K562 (cell line): ENCODE measurements at regions not wholly inside any gene's neighbourhood (a gene's known extent, or its start where the extent isn't known, plus 50 kb on each side); places are given as distances from the start of the nearest gene placed in this dataset.

ENCODE experiments used
- CREB3L1 ChIP-seq: fragments of 450-650 bp; IDR thresholded peaks from 2 replicates; pipeline ENCODE4 v1.6.1; 2014; ENCODE audit warnings: low read depth, mild to moderate bottlenecking, moderate library complexity, borderline replicate concordance
- E2F1 ChIP-seq: sonication (generic); formaldehyde crosslinking; IDR thresholded peaks from 2 replicates; pipeline ENCODE4 v1.8.1; 2023; ENCODE audit warnings: mild to moderate bottlenecking, missing genetic modification reagents, moderate library complexity
- E2F5 ChIP-seq: sonication (generic); formaldehyde crosslinking; IDR thresholded peaks from 2 replicates; pipeline ENCODE4 v1.8.0; 2022; ENCODE audit warnings: mild to moderate bottlenecking, missing genetic modification reagents
- LEF1 ChIP-seq: fragments of 450-650 bp; IDR thresholded peaks from 2 replicates; pipeline ENCODE4 v1.6.1; 2016; ENCODE audit warnings: mild to moderate bottlenecking
- MAFG ChIP-seq: fragments of 450-650 bp; conservative IDR thresholded peaks from 2 replicates; pipeline ENCODE4 v1.6.1; 2016; ENCODE audit warnings: missing genetic modification characterization, missing compliant biosample characterization
- MAZ ChIP-seq, 2 experiments: fragments of 450-650 bp in 1 of 2; sonication (generic) in 1 of 2; formaldehyde crosslinking; IDR thresholded peaks in 1 of 2; conservative IDR thresholded peaks in 1 of 2; 2 replicates each; pipeline versions ENCODE4 v1.4.0 to v1.5.0; 2020; ENCODE audit warnings: mild to moderate bottlenecking in 1 of 2, missing genetic modification reagents in 1 of 2
- NONO ChIP-seq, 2 experiments: fragments of 200-400 bp in 1 of 2; fragments of 450-650 bp in 1 of 2; formaldehyde crosslinking in 1 of 2; IDR thresholded peaks; 2 replicates each; pipeline ENCODE4 v1.6.1; 2017; ENCODE audit warnings: low read depth in 2 of 2, mild to moderate bottlenecking in 2 of 2, moderate library complexity in 2 of 2, low read length in 1 of 2
- PHTF2 ChIP-seq: fragments of 250-450 bp; sonication (Bioruptor Pico); IDR thresholded peaks from 2 replicates; pipeline ENCODE4 v1.5.0; 2021; ENCODE audit warnings: mild to moderate bottlenecking
- RBM39 ChIP-seq: fragments of 200-400 bp; formaldehyde crosslinking; optimal IDR thresholded peaks from 2 replicates; pipeline ENCODE3; 2018; ENCODE audit warnings: low read depth, low read length
- SIN3A ChIP-seq, 2 experiments: fragments of 150-350 bp in 1 of 2; IDR thresholded peaks; 2 replicates each; pipeline ENCODE4 v1.6.1; 2011 to 2016; ENCODE audit warnings: borderline replicate concordance in 2 of 2, low read depth in 2 of 2, low read length in 2 of 2, mild to moderate bottlenecking in 2 of 2, moderate library complexity in 2 of 2; ENCODE audit not compliant: control insufficient read depth in 1 of 2
- ZKSCAN8 ChIP-seq: fragments of 200-800 bp; sonication (Bioruptor generic); IDR thresholded peaks from 2 replicates; pipeline ENCODE4 v1.6.1; 2016; ENCODE audit warnings: missing genetic modification characterization, missing compliant biosample characterization
- TF ChIP-seq, protein P1 (sequence below): fragments of 450-650 bp; IDR thresholded peaks from 2 replicates; pipeline ENCODE4 v1.6.1; 2016; ENCODE audit warnings: low read depth
- TF ChIP-seq, protein P2 (sequence below): fragments of 450-650 bp; formaldehyde crosslinking; IDR thresholded peaks from 2 replicates; pipeline ENCODE4 v1.4.0; 2020; ENCODE audit warnings: mild to moderate bottlenecking, moderate library complexity

DNA sequence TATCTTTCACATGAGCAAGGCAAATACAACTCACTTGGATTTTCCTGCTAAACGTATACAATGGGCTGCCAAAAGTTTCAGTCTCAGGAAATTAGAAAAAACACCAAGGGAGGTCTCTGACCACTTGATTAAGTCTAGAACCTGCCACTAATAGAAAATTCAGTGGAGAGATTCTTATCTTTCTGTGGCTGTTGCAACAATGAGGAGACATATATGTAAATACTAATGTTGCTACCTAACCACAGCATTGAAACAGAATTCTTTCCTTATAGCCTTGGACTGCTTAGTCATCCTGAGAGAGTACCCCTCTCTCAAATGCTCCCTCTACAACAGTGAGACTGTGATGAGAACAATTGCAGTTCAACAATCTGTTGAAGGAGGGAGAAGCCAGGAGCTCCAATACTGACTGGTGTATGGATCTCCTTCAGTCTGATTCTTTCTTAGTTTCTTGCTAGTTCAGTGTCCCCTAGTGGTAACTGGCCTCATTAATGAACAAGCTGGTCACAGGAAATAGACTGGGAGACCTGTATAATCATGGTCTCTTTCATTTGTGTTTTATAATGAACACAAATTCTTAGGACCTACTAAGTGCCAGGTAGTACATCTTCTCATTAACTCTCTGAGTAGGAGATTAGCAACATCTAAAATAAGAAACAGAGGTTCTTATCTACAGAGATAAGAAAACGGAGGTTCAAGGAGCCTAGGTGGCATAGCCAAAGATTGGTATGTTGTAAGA is 164.5 kb downstream of the SLC38A4 start (continued):
- TF ChIP-seq E2F5 (CRISPR knock-in tag), result no peak
- TF ChIP-seq RBM39, result no peak
- no peak for TF ChIP-seq LEF1
- TF ChIP-seq PHTF2 (CRISPR knock-in tag), result no peak
- TF ChIP-seq, protein P1, sequence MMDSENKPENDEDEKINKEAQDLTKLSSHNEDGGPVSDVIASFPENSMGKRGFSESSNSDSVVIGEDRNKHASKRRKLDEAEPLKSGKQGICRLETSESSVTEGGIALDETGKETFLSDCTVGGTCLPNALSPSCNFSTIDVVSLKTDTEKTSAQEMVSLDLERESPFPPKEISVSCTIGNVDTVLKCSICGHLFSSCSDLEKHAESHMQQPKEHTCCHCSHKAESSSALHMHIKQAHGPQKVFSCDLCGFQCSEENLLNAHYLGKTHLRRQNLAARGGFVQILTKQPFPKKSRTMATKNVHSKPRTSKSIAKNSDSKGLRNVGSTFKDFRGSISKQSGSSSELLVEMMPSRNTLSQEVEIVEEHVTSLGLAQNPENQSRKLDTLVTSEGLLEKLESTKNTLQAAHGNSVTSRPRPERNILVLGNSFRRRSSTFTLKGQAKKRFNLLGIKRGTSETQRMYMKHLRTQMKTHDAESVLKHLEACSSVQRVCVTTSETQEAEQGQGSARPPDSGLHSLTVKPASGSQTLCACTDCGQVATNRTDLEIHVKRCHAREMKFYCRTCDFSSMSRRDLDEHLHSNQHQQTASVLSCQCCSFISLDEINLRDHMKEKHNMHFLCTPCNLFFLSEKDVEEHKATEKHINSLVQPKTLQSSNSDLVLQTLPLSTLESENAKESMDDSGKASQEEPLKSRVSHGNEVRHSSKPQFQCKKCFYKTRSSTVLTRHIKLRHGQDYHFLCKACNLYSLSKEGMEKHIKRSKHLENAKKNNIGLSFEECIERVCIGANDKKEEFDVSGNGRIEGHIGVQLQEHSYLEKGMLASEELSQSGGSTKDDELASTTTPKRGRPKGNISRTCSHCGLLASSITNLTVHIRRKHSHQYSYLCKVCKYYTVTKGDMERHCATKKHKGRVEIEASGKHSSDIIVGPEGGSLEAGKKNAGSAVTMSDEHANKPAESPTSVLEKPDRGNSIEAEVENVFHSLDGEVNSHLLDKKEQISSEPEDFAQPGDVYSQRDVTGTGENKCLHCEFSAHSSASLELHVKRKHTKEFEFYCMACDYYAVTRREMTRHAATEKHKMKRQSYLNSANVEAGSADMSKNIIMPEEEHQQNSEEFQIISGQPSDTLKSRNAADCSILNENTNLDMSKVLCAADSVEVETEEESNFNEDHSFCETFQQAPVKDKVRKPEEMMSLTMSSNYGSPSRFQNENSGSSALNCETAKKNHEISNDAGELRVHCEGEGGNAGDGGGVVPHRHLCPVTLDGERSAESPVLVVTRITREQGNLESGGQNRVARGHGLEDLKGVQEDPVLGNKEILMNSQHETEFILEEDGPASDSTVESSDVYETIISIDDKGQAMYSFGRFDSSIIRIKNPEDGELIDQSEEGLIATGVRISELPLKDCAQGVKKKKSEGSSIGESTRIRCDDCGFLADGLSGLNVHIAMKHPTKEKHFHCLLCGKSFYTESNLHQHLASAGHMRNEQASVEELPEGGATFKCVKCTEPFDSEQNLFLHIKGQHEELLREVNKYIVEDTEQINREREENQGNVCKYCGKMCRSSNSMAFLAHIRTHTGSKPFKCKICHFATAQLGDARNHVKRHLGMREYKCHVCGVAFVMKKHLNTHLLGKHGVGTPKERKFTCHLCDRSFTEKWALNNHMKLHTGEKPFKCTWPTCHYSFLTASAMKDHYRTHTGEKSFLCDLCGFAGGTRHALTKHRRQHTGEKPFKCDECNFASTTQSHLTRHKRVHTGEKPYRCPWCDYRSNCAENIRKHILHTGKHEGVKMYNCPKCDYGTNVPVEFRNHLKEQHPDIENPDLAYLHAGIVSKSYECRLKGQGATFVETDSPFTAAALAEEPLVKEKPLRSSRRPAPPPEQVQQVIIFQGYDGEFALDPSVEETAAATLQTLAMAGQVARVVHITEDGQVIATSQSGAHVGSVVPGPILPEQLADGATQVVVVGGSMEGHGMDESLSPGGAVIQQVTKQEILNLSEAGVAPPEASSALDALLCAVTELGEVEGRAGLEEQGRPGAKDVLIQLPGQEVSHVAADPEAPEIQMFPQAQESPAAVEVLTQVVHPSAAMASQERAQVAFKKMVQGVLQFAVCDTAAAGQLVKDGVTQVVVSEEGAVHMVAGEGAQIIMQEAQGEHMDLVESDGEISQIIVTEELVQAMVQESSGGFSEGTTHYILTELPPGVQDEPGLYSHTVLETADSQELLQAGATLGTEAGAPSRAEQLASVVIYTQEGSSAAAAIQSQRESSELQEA, result no peak
- no peak for TF ChIP-seq E2F1 (CRISPR knock-in tag)
- TF ChIP-seq, protein P2, sequence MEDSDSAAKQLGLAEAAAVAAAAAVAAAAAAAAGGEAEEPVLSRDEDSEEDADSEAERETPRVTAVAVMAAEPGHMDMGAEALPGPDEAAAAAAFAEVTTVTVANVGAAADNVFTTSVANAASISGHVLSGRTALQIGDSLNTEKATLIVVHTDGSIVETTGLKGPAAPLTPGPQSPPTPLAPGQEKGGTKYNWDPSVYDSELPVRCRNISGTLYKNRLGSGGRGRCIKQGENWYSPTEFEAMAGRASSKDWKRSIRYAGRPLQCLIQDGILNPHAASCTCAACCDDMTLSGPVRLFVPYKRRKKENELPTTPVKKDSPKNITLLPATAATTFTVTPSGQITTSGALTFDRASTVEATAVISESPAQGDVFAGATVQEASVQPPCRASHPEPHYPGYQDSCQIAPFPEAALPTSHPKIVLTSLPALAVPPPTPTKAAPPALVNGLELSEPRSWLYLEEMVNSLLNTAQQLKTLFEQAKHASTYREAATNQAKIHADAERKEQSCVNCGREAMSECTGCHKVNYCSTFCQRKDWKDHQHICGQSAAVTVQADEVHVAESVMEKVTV (CRISPR knock-in tag), result peak; percentile 78
- no peak for TF ChIP-seq NONO (IDR thresholded peaks at IDR 0.05; ENCODE audit: low read depth in 2 of 2, low read length in 1 of 2)
- TF ChIP-seq CREB3L1, result no peak
- peak; percentile 27; the same call in 1 of the 2 replicates for TF ChIP-seq MAFG (tag)
- TF ChIP-seq SIN3A (IDR thresholded peaks at IDR 0.05; ENCODE audit: borderline replicate concordance in 2 of 2, control insufficient read depth in 1 of 2, low read depth in 2 of 2, low read length in 2 of 2), result no peak
- TF ChIP-seq ZKSCAN8 (CRISPR knock-in tag), result no peak
- TF ChIP-seq MAZ (CRISPR knock-in tag; conservative IDR thresholded peaks at IDR 0.05 in 1 of 2, IDR thresholded peaks at IDR 0.05 in 1 of 2), result peak in 1 of 2 experiments; percentile 69; a peak in 2 of 4 replicates
